Epithelial cell of esophagus (primary cell): ENCODE measurements at regions not wholly inside any gene's neighbourhood (a gene's known extent, or its start where the extent isn't known, plus 50 kb on each side); places are given as distances from the start of the nearest gene placed in this dataset.
A peak's percentile ranks its signal among the peaks of the same experiment; 100 is the strongest.

Experiments
- DNase-seq: peaks from one replicate; pipeline ENCODE4 v3.0.0; 2010; ENCODE audit warnings: low read depth
- H3K4me3 ChIP-seq: 2 replicates; pipeline ENCODE4 v1.5.1; 2011; ENCODE audit warnings: mild to moderate bottlenecking, low read length, control low read depth
- TF ChIP-seq, protein P1 (sequence below): IDR thresholded peaks from 2 replicates; pipeline ENCODE4 v1.5.1; 2011; ENCODE audit warnings: low read depth, mild to moderate bottlenecking, low read length, control low read depth, inconsistent platforms; ENCODE audit not compliant: insufficient read depth; ENCODE audit errors: missing control alignments

GRCh38 chr2:236661762-236662110 is 92.1 kb downstream of the ACKR3 start:
- TF ChIP-seq, protein P1, sequence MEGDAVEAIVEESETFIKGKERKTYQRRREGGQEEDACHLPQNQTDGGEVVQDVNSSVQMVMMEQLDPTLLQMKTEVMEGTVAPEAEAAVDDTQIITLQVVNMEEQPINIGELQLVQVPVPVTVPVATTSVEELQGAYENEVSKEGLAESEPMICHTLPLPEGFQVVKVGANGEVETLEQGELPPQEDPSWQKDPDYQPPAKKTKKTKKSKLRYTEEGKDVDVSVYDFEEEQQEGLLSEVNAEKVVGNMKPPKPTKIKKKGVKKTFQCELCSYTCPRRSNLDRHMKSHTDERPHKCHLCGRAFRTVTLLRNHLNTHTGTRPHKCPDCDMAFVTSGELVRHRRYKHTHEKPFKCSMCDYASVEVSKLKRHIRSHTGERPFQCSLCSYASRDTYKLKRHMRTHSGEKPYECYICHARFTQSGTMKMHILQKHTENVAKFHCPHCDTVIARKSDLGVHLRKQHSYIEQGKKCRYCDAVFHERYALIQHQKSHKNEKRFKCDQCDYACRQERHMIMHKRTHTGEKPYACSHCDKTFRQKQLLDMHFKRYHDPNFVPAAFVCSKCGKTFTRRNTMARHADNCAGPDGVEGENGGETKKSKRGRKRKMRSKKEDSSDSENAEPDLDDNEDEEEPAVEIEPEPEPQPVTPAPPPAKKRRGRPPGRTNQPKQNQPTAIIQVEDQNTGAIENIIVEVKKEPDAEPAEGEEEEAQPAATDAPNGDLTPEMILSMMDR, result no peak
- no peak overlapping the region for H3K4me3 ChIP-seq
- DNase-seq, result no peak

- TF ChIP-seq, protein P1, result no peak
- no peak overlapping the region for H3K4me3 ChIP-seq
- DNase-seq, result no peak
Measured at GRCh38 chr2:236662231-236663185, 92.9 kb downstream of the ACKR3 start.

DNA sequence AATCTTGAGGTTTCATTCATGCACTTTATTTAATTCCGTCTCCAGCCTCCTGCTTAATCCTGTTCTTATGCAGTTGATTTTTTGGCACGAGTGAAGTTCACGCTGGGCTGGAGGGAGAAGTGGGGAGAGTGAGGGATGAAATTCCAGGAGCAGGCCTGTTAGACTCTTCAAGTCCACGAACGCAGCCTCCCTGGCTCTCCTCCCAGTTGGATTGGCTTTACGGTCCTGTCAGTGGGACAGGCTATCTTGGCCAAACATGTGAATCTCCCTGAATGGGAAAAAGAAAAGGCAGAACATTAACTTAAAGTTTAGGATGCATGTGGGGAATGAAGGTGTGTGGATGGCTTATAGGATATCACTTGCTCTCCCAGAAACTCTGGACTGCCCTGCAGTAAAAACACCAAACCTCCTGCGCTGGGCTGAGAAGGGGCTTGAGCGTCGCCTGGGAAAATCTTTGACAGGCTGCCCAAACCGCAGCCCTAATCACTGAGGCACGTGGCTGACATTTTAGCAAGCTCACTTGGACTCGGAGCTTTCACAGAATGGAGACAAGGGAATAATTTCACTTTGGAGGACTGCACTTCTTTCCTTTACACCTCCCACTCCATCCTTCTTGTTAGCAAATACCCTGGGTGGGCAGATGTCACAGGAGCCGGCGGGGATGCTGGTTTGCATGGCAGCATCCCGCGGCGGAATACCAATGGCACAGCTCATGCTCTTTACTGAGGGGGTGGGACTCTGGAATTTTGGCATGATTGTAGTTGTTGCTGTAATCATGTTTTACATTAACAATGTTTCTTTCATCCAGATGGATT is 93.9 kb downstream of the ACKR3 start:
- DNase-seq, result peak; percentile 82
- TF ChIP-seq, protein P1, result no peak

GRCh38 chr2:236664136-236664535 is 94.5 kb downstream of the ACKR3 start:
- H3K4me3 ChIP-seq, result no peak overlapping the region
- DNase-seq, result no peak
- TF ChIP-seq, protein P1, result no peak

More for the DNA sequence above, 93.9 kb downstream of the ACKR3 start:
- H3K4me3 ChIP-seq, result no peak overlapping the region

DNA sequence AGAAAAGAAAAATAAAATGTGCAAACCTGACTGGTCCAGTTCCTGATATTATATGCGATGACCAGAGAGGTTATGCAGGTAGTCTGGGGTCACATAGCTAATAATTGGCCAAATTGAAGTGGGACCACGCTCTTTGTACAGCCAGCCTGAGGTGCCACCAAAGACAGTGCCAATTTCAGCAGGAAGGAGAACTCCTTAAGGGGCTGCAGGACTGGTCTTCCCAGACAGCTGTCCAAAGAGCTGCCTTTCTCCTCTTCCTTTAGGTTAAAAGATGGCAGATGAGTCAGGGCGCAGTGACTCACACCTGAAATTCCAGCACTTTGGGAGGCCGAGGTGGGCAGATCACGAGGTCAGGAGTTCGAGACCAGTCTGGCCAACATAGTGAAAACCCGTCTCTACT is 95.5 kb downstream of the ACKR3 start:
- H3K4me3 ChIP-seq, result no peak overlapping the region
- peak; percentile 50 for DNase-seq
- TF ChIP-seq, protein P1, result no peak

- TF ChIP-seq, protein P1, result no peak
- peak; percentile 59 for DNase-seq
- H3K4me3 ChIP-seq, result no peak overlapping the region
Measured at GRCh38 chr2:236665572-236666118, 96.0 kb downstream of the ACKR3 start.
